ENCODE measurements at regions not wholly inside any gene's neighbourhood (a gene's known extent, or its start where the extent isn't known, plus 50 kb on each side); places are given as distances from the start of the nearest gene placed in this dataset.
A peak's percentile ranks its signal among the peaks of the same experiment; 100 is the strongest.
"Not testable (repeated sequence)": the region's sequence is repeated elsewhere in the genome, so short reads cannot be mapped to it uniquely, and the experiment has no call there.

GRCh38 chr1:761791-762190, 75.3 kb upstream of the OR4F16 start:
- not testable (repeated sequence) for DNase-seq (ENCODE audit: low read depth)

- DNase-seq (ENCODE audit: low read depth): not testable (repeated sequence)
These were observed 85.0 kb upstream of the OR4F16 start for GRCh38 chr1:771449-771848.

- DNase-seq (ENCODE audit: low read depth): not testable (repeated sequence)
These were observed 91.2 kb upstream of the OR4F16 start for GRCh38 chr1:777480-778180.

- peak; percentile 98 for DNase-seq (ENCODE audit: low read depth)
These were observed 92.2 kb upstream of the OR4F16 start for GRCh38 chr1:778451-779278.

- not testable (repeated sequence) for DNase-seq (ENCODE audit: low read depth)
These were observed 93.2 kb upstream of the OR4F16 start for GRCh38 chr1:779621-780020.

- DNase-seq (ENCODE audit: low read depth): no peak
These were observed 102.4 kb upstream of the OR4F16 start for GRCh38 chr1:788835-789234.

- DNase-seq (ENCODE audit: low read depth): not testable (repeated sequence)
These were observed 103.2 kb upstream of the OR4F16 start for GRCh38 chr1:789606-790005.

GRCh38 chr1:790388-790930, 104.0 kb upstream of the OR4F16 start:
- not testable (repeated sequence) for DNase-seq (ENCODE audit: low read depth)

GRCh38 chr1:794310-794709, 107.9 kb upstream of the OR4F16 start:
- DNase-seq (ENCODE audit: low read depth): not testable (repeated sequence)

- not testable (repeated sequence) for DNase-seq (ENCODE audit: low read depth)
These were observed 108.6 kb upstream of the OR4F16 start for GRCh38 chr1:794918-795584.

- not testable (repeated sequence) for DNase-seq (ENCODE audit: low read depth)
These were observed 111.2 kb upstream of the OR4F16 start for GRCh38 chr1:797649-798048.

- DNase-seq (ENCODE audit: low read depth): not testable (repeated sequence)
These were observed 113.9 kb upstream of the OR4F16 start for GRCh38 chr1:800397-800796.

- not testable (repeated sequence) for DNase-seq (ENCODE audit: low read depth)
These were observed 118.1 kb upstream of the OR4F16 start for GRCh38 chr1:804378-805115.

GRCh38 chr1:805310-805709, 118.4 kb upstream of the SAMD11 start:
- not testable (repeated sequence) for DNase-seq (ENCODE audit: low read depth)

GRCh38 chr1:807066-807465, 116.7 kb upstream of the SAMD11 start:
- DNase-seq (ENCODE audit: low read depth): not testable (repeated sequence)

GRCh38 chr1:807699-808390, 115.9 kb upstream of the SAMD11 start:
- not testable (repeated sequence) for DNase-seq (ENCODE audit: low read depth)

GRCh38 chr1:810949-811348, 112.8 kb upstream of the SAMD11 start:
- DNase-seq (ENCODE audit: low read depth): not testable (repeated sequence)

- DNase-seq (ENCODE audit: low read depth): not testable (repeated sequence)
These were observed 111.1 kb upstream of the SAMD11 start for GRCh38 chr1:812535-813127.

GRCh38 chr1:814543-814942, 109.2 kb upstream of the SAMD11 start:
- not testable (repeated sequence) for DNase-seq (ENCODE audit: low read depth)

- not testable (repeated sequence) for DNase-seq (ENCODE audit: low read depth)
These were observed 108.4 kb upstream of the SAMD11 start for GRCh38 chr1:815147-815922.

Measured in stimulated activated CD8-positive, alpha-beta memory T cell treated with anti-CD3 and anti-CD28 coated beads, Interleukin-4, amount 100 ng/mL, for 24 hours (primary cell).